ENCODE measurements at regions not wholly inside any gene's neighbourhood (a gene's known extent, or its start where the extent isn't known, plus 50 kb on each side); places are given as distances from the start of the nearest gene placed in this dataset.

DNA sequence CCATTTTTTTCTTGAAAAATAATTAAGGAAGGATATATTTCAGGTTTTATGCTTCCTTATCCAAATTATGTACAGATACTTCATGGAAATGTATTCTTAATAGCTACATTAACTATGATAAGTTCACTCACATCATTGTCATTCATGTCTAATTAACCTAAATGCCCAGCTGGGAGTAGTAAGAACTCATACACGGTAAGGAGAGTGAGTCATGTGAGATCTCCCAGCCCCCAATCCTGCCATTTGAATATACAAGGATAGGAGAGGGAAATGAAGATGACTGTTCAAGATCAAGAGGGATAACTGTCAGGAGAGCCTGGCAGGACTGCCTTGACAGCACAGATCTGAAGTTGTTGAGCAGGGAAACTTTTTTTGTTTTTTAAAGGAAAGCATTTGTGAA, 343.4 kb upstream of the USP15 start:
- Histone ChIP-seq H3K9me2 (replicated peaks; ENCODE audit: insufficient read depth) (no peaks in the 10 kb centered on the region), H3K9me3 (ENCODE audit: low read depth) (no peaks in the 10 kb centered on the region), H3K4me1 (ENCODE audit: insufficient read depth) (no peaks in the 10 kb centered on the region), H2AFZ (no peak overlapping the region), H3K36me3 (replicated peaks; ENCODE audit: insufficient read depth, low read depth) (no peaks in the 10 kb centered on the region), H3K4me3 (no peak overlapping the region), H3K27me3 (no peaks in the 10 kb centered on the region), H3K27ac (no peak overlapping the region), H3K4me2 (no peak overlapping the region), H4K20me1 (ENCODE audit: insufficient read depth, poor library complexity, severe bottlenecking) (no peaks in the 10 kb centered on the region), H3K79me2 (no peaks in the 10 kb centered on the region)
- 12% methylated on average over 1 of the region's 1 CpG for WGBS (ENCODE audit: low lambda C conversion rate, missing lambda C conversion rate)
- TF ChIP-seq EZH2phosphoT487 (IDR thresholded peaks at IDR 0.05; ENCODE audit: low read depth, severe bottlenecking, unreplicated experiment): no peak
- TF ChIP-seq EZH2 (IDR thresholded peaks at IDR 0.05; ENCODE audit: borderline replicate concordance): no peak
- TF ChIP-seq, protein P1, sequence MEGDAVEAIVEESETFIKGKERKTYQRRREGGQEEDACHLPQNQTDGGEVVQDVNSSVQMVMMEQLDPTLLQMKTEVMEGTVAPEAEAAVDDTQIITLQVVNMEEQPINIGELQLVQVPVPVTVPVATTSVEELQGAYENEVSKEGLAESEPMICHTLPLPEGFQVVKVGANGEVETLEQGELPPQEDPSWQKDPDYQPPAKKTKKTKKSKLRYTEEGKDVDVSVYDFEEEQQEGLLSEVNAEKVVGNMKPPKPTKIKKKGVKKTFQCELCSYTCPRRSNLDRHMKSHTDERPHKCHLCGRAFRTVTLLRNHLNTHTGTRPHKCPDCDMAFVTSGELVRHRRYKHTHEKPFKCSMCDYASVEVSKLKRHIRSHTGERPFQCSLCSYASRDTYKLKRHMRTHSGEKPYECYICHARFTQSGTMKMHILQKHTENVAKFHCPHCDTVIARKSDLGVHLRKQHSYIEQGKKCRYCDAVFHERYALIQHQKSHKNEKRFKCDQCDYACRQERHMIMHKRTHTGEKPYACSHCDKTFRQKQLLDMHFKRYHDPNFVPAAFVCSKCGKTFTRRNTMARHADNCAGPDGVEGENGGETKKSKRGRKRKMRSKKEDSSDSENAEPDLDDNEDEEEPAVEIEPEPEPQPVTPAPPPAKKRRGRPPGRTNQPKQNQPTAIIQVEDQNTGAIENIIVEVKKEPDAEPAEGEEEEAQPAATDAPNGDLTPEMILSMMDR (IDR thresholded peaks at IDR 0.05; ENCODE audit: poor library complexity): no peak
- DNase-seq (ENCODE audit: low spot score): no peak

DNA sequence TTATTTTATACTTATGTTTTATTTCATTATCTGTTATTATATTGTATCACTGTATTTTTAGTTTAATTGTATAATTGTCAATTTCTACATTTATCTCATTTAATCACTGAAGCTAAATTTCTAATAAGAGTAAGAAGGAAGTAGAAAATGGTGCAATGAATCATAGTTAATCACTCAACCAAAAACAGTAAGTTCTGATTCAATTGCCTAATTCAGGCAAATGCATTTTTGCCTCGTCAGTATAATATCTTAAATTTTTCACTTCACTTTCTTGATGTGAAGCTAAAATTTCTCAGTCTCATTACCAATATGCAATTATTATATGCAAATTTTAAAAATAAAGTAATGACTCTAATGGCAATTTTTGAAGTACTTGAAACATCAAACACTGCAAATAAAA, 340.5 kb upstream of the USP15 start:
- H3K9me3 ChIP-seq (ENCODE audit: low read depth): no peaks in the 10 kb centered on the region
- no peaks in the 10 kb centered on the region for H3K9me2 ChIP-seq (replicated peaks; ENCODE audit: insufficient read depth)
- WGBS (ENCODE audit: low lambda C conversion rate, missing lambda C conversion rate): 80% methylated on average over 1 of the region's 1 CpG
- no peak overlapping the region for H3K4me3 ChIP-seq
- H2AFZ ChIP-seq: no peak overlapping the region
- no peaks in the 10 kb centered on the region for H3K36me3 ChIP-seq (replicated peaks; ENCODE audit: insufficient read depth, low read depth)
- no peak for DNase-seq (ENCODE audit: low spot score)
- H4K20me1 ChIP-seq (ENCODE audit: insufficient read depth, poor library complexity, severe bottlenecking): no peaks in the 10 kb centered on the region
- no peak overlapping the region for H3K27ac ChIP-seq
- no peaks in the 10 kb centered on the region for H3K79me2 ChIP-seq
- H3K4me1 ChIP-seq (ENCODE audit: insufficient read depth): no peaks in the 10 kb centered on the region
- no peaks in the 10 kb centered on the region for H3K27me3 ChIP-seq
- H3K4me2 ChIP-seq: no peak overlapping the region
- TF ChIP-seq EZH2 (IDR thresholded peaks at IDR 0.05; ENCODE audit: borderline replicate concordance): no peak

DNA sequence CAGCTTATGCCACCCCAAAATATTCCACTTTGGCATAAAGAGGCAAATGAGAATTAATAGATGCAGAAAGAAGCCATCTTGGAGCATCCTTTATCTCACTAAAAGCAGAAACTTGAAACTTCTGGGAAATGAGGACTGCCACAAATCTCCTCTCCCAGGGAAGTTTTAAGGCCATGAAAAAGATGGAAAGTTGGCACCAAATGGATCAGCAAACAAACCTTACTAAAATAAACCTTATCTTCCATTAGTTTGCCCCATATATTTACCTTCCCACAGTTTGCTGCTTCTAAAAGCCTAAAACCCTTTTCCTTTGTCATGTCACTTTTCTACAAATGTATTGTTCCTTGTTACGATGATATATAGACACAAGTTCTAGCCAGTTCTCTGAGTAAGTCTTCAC, 340.0 kb upstream of the USP15 start:
- Histone ChIP-seq H3K4me2 (no peak overlapping the region), H3K27me3 (no peaks in the 10 kb centered on the region), H3K27ac (no peak overlapping the region), H3K9me3 (ENCODE audit: low read depth) (no peaks in the 10 kb centered on the region), H2AFZ (no peak overlapping the region), H3K79me2 (no peaks in the 10 kb centered on the region), H4K20me1 (ENCODE audit: insufficient read depth, poor library complexity, severe bottlenecking) (no peaks in the 10 kb centered on the region), H3K36me3 (replicated peaks; ENCODE audit: insufficient read depth, low read depth) (no peaks in the 10 kb centered on the region), H3K4me3 (no peak overlapping the region), H3K9me2 (replicated peaks; ENCODE audit: insufficient read depth) (no peaks in the 10 kb centered on the region), H3K4me1 (ENCODE audit: insufficient read depth) (no peaks in the 10 kb centered on the region)
- WGBS (ENCODE audit: low lambda C conversion rate, missing lambda C conversion rate): 94% methylated on average over 1 of the region's 1 CpG
- TF ChIP-seq EZH2 (IDR thresholded peaks at IDR 0.05; ENCODE audit: borderline replicate concordance) (no peak), EZH2phosphoT487 (IDR thresholded peaks at IDR 0.05; ENCODE audit: low read depth, severe bottlenecking, unreplicated experiment) (no peak)
- TF ChIP-seq, protein P1 (IDR thresholded peaks at IDR 0.05; ENCODE audit: poor library complexity): no peak
- DNase-seq (ENCODE audit: low spot score): no peak

DNA sequence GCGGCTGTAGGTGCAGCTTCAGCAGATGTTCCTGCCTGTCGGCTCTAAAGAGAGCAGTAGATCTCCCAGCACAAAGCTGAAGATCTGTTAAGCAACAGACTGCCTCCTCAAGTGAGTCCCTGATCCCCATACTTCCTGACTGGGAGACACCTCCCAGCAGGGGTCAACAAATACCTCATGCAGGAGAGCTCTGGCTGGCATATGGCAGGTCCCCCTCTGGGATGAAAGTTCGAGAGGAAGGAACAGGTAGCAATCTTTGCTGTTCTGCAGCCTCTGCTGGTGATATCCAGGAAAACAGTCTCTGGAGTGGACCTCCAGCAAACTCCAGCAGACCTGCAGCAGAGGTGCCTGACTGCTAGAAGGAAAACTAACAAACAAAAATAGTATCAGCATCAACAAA, 337.1 kb upstream of the USP15 start:
- no peaks in the 10 kb centered on the region for H4K20me1 ChIP-seq (ENCODE audit: insufficient read depth, poor library complexity, severe bottlenecking)
- DNase-seq (ENCODE audit: low spot score): no peak
- no peaks in the 10 kb centered on the region for H3K36me3 ChIP-seq (replicated peaks; ENCODE audit: insufficient read depth, low read depth)
- no peaks in the 10 kb centered on the region for H3K79me2 ChIP-seq
- H3K9me3 ChIP-seq (ENCODE audit: low read depth): no peaks in the 10 kb centered on the region
- TF ChIP-seq, protein P1 (IDR thresholded peaks at IDR 0.05; ENCODE audit: poor library complexity): no peak
- no peak for TF ChIP-seq EZH2phosphoT487 (IDR thresholded peaks at IDR 0.05; ENCODE audit: low read depth, severe bottlenecking, unreplicated experiment)
- H3K27ac ChIP-seq: no peak overlapping the region
- WGBS (ENCODE audit: low lambda C conversion rate, missing lambda C conversion rate): 75% methylated on average over 3 of the region's 3 CpGs
- H3K4me1 ChIP-seq (ENCODE audit: insufficient read depth): no peaks in the 10 kb centered on the region
- H2AFZ ChIP-seq: no peak overlapping the region
- no peaks in the 10 kb centered on the region for H3K9me2 ChIP-seq (replicated peaks; ENCODE audit: insufficient read depth)
- H3K4me2 ChIP-seq: no peak overlapping the region
- no peaks in the 10 kb centered on the region for H3K27me3 ChIP-seq
- H3K4me3 ChIP-seq: no peak overlapping the region

Measured in hepatocyte (in vitro differentiated cells).